Amniotic stem cell (primary cell): ENCODE measurements at regions not wholly inside any gene's neighbourhood (a gene's known extent, or its start where the extent isn't known, plus 50 kb on each side); places are given as distances from the start of the nearest gene placed in this dataset.
"Not testable (repeated sequence)": the region's sequence is repeated elsewhere in the genome, so short reads cannot be mapped to it uniquely, and the experiment has no call there.

ENCODE experiments used
- DNase-seq: peaks from one replicate; lab custom pipeline; 2025; lab: John Stamatoyannopoulos, UW

DNA sequence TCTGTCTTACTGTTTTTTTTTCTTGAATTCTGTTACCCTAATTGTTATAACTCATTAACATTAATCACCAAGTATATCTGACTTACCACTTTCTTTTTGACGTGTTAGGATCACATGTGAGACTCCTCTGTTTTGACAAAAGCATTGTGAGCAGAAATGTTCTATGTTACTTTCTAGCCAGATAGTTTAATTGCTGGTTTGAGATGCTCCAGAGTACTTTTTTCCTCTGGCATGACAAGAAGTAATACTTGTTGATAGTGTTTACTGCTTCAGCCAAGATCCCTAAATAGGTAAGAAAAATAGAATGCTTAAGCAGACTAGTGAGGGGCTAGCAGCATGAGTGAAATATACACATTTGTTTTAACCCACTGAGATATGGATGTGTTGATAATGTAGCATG lies 303.9 kb upstream of the PABPC4L start:
- no peak for DNase-seq

DNA sequence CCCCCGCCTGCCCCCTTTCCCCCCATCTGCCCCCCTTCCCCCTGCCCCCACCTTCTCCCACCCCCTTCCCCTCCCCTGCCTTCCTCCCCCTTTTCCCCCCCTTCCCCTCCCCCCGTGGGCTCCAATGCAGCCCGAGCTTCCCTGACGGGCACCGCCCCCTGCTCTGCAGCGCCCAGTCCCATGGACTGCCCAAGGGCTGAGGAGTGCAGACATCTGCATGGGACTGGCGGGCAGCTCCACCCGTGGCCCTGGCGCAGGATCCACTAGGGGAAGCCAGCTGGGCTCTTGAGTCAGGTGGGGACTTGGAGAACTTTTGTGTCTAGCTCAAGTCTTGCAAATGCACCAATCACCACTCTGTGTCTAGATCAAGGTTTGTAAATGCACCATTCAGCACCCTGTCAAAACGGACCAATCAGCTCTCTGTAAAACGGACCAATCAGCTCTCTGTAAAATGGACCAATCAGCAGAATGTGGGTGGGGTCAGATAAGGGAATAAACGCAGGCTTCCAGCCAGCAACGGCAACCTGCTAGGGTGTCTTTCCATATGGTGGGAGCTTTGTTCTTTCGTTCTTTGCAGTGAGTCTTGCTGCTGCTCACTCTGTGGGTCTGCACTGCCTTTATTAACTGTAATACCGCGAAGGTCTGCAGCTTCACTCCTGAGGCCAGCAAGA lies 300.5 kb upstream of the PABPC4L start:
- no peak for DNase-seq

DNA sequence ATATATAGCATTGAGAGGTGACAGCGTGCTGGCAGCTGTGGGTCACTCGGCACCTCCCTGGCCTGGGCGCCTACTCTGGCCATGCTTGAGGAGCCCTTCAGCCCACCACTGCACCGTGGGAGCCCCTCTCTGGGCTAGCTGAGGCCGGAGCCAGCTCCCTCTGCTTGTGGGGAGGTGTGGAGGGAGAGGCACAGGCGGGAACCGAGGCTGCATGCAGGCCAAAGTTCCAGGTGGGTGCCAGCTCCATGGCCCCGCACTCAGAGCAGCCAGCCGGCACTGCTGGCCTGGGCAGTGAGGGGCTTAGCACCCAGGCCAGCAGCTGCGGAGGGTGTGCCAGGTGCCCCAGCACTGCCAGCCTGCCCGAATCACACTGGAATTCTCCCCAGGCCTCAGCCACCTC lies 299.9 kb upstream of the PABPC4L start:
- not testable (repeated sequence) for DNase-seq

DNA sequence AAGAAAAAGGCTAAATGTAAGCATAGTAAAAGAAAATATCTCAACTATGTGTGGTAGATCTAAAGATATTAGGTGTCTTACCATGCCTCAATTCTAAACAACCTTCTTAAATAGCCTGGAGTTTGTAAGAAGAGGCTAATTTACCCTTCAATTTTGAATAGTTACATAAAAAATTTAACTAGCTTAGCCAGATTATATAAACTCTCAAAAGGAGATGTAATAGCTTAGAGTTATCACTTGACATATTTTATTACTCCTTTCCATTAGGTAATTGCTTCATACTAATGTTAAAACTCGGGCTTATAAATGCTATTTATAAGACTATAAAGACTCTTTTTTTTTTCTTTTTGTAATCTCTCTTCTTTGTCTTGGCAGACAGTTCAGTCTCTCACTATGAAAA lies 297.5 kb upstream of the PABPC4L start:
- no peak for DNase-seq

DNA sequence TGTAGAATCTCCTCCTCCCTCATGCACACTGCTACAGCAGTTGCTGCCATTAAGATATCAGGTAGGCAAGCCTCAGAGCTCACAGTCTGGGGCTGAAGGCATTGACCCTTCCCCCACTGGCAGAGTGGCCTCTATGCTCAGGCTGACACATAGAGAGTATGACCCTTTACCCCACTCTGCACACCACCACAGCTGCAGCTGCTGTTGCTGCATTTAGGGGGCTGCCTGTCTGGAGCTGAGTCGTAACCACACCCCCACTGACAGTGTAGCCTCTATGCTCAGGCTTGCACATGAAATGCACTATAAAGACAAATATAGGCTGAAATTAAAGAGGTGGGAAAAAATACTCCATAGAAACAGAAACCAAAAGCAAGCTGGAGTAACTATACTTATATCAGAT lies 289.3 kb upstream of the PABPC4L start:
- no peak for DNase-seq

DNA sequence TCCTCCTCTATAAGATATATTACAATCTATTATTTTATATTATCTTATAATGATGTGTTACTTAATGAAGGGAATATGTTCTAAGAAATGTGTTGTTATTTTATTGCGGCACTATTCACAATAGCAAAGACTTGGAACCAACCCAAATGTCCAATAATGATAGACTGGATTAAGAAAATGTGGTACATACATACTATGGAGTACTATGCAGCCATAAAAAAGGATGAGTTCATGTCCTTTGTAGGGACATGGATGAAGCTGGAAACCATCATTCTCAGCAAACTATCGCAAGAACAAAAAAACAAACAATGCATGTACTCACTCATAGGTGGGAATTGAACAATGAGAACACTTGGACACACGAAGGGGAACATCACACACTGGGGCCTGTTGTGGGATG lies 281.9 kb upstream of the PABPC4L start:
- DNase-seq: not testable (repeated sequence)

DNA sequence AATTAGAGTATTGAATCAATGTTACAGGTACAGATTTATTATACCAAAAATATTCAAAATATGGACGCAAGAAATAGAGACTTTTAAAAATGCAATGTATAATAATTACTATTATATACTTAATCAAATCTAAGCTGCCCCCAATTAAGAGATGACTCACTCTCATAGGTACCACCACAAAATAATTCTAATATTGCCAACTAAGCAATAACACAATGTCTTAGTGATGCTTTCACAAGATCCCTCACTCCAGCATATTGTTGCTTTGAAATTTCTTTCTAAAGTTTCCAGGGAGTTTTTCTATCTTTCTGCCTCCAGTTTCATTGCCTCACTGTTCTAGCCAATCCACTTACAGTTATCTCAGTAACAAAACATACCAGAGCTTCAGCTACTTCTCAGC lies 270.0 kb upstream of the PABPC4L start:
- no peak for DNase-seq

DNA sequence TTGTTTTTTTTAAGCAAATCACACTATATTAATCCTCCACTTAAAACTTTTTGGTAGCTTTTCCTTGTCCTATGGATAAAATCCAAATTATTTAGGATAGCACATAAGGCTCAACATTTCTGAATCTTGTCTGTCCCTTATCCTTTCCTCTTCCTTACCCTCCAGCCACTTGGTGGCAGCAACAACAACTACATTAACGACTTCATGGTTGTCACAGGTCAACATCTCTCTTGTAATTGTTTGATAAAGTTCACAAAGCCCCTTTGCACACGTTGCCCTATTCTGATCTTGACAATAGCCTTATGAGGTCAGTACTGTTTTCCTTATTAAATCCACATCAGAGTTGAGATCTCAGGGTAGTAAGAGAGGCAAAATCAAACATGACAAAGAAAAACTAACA lies 269.0 kb upstream of the PABPC4L start:
- DNase-seq: no peak

DNA sequence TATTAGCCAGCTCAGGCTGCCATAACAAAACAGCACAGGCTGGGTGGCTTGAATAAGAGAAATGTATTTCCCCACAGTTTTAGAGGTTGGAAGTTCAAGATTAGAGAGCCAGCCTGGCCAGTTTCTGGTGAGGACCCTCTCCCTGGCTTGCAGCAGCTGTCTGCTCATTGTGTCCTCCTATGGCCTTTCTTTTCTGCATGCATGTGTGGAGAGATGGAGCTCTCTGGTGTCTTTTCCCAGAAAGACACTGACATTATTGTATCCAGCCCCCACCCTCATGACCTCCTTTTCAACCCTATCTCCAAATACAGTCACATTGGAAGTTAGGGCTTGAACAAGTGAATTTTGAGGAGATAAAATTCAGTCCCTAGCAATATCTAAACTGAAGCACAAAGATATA lies 263.8 kb upstream of the PABPC4L start:
- no peak for DNase-seq

DNA sequence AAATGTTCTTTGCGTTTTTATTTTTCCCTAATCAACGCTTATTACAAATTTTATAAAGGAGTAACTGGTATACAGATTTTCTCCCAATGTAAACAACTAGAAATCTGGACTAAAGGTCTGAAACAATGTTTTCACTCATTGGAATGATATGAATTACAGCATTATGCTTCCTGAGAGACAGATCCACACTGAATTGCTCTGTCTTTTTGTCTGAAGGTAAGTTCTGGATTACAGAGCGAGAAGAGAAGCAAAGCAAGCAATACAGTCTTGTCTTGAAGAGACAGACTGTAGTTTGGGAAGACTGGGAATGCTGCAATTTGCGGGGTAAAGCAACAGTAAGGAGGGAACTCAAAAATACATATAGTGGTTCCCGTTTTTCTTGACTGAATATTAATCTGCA lies 262.2 kb upstream of the PABPC4L start:
- no peak for DNase-seq

DNA sequence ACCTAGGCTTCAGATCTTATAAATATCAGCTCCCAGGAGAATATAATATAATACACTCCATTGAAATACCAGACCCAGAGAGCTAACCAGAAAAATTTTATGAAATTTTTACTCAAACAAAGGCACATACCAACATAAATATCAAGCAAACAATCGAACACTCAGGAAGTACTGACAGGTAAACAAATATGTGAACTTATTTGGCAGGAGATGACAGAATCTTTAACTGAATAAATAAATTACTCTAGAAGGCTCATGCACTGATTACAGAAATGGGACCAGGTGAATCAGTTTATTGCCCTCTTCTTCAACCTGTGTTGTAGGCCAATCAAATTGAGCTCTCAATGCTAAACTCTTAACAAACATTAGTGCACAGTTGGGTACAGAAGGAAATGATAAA lies 225.2 kb upstream of the PABPC4L start:
- no peak for DNase-seq

DNA sequence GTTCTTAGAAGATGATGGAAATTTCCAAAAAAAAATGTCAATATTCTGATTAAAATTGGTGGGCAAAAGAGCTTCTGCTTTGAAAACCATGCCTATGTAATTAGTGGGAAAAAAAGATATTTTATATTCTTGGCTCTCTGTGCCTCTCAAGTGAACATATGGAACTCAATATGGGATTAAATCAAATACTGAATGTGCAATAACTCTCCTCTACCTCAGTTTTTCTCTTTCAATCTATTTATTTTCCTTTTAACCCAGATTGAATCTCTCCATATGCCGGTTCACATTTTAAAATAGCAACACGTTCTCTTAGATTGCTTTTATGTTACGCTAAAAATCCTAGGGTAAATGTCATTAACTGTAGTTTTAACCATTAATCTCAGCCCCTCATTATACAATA lies 224.2 kb upstream of the PABPC4L start:
- DNase-seq: no peak

DNA sequence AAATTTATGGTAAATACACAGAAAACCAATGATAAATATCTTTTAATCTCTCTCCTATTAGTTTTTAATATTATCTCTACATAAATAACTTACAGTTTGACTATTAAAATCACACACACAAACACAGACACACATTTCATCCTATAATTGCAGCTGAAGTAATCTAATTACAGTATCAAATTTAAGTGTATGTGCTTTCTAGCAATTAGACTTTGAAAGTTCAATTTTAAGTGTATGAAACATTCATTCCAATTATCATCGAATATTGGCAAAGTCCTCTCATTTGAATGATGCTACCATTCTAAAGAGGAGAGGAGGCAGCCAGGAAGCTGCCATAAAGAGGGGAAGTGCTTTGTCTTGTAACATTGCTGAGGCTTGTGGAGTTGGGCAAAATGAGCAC lies 221.2 kb upstream of the PABPC4L start:
- DNase-seq: no peak

DNA sequence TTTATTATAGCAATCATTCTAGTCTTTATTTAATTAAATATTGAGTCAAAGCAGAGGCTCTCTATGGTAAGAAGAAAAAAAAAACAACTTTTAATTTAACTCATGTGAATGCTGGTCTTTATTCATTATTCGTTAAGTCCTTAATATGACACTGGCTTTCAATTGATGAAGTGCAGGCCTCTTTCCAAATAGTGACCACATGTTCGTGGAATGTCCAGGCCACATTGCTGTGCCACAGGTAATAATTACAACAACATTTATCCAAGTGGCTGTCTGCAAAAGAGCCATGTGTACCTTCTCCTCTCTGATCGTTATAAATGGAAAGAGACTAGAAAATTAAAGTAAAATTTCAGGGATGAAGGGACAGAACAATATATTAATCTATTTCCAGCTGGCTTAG lies 220.1 kb upstream of the PABPC4L start:
- no peak for DNase-seq

DNA sequence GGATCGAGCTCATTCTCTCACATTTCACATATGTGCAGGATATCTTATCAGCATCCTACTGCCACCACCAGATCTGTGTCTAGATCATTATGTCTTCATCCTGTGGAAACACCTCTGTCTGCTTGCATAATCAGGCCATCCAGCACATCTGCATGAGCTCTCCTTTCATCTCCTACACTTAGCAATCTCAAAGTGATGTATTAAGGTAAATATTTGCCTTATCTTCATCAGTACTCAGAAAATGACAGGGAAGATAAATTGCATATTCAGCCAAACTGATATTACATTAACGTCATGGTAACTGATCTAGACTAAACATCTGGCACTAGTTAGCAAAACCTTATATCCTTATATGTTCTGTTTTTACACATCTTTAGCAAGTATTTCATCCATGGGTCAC lies 207.3 kb upstream of the PABPC4L start:
- DNase-seq: no peak

DNA sequence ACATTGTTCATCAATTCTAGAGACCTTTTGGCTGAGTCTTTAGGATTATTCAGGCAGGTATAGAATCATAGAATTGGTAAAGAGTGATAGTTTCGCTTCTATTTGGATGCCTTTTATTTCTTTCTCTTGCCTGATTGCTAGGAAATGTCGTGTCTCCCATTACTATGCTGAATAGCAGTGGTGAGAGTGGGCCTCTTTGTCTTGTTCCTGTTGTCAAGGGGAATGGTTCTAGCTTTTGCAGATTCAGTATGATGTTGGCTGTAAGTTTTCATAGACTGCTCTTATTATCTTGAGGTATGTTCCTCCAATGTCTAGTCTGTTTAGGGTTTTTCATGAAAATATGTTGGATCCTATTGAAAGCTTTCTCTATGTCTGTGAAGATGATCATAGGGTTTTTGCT lies 200.2 kb upstream of the PABPC4L start:
- DNase-seq: no peak

DNA sequence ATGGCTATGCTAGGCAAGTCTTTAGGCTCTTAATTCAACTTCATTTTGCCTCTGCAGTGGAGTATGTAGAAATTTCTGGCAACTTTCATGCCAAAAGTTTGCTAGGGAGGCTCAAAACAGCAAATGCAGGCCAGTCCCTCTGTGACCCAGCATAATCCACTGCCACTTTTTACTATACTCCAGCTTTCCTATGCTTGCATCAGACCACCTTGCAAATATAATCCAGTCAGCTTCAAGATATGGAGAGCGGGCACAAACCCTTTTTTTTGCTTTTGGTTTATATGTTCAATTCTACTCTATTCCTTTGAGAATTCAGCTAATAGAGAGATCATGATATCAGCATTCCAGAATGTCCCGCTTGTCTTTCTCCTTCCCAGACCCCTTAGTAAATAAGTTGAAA lies 192.0 kb upstream of the PABPC4L start:
- no peak for DNase-seq

DNA sequence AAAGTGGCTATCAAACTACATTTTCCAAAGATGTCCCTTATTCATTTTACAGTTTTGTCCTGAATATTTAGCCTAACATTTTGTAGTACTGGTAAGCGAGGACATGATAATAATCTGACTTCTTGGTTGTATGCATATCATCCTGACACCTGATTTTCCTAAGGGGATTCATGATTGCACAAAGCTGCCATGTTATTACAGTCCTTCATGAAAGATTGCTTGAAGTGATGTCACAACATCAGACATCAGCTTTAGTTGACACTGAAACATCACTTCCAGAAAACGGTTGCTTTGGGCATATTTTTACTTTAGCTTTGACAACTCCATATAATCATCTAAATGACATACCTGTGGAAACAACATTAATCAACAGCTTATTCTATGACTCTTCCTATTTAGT lies 188.7 kb upstream of the PABPC4L start:
- no peak for DNase-seq

DNA sequence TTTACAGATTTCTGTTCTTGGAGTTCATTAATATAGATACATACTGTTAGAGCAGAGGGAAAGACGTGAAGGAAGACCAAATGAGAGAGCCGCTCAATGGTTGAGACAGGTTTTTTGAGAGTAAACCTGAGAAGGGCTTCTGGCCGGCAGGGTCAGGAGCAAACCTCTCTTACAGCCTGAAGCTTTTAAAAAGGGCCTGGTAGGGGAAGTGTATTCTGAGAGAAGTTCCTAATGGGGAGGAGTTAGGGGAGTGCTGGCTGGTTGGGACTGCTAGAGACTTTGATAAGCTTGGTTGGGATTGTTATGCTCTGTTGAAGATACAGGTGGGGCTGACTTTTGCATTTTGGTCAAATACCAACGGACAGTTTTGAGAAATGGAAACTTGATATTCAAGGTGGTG lies 186.8 kb upstream of the PABPC4L start:
- DNase-seq: no peak

DNA sequence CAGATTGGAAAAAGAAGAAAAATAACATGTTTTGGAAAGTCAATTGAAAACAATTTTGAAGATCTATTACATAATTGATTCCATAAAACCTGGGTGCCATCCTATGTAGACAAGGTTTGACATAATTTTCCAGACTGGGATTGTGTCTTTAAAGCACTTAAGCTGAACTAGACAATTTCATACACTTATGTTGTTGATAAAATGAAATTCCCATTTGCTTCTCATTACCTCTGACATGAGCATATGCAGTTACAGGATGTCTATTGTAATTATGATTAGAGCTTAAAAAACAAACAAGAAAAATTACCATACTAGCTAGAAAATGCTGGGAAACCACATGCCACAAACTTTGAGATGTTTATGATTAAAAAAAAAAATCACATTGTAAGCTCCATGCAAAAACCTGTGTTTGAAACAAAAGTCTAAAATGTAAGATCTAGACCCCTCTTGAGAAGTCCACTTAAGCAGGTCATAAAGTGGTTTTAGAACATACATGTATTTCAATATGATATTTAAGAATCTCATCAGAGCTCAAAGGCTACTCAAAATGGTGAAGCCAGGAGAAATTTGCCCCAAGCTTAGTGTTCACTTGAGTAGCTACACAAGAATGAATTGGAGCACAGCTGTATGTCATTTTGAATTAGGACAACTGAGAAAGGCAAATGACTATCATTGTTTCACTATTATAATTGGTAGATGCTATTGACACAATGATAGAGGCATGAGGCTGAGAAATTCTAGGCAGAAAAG lies 181.1 kb upstream of the PABPC4L start:
- no peak for DNase-seq

DNA sequence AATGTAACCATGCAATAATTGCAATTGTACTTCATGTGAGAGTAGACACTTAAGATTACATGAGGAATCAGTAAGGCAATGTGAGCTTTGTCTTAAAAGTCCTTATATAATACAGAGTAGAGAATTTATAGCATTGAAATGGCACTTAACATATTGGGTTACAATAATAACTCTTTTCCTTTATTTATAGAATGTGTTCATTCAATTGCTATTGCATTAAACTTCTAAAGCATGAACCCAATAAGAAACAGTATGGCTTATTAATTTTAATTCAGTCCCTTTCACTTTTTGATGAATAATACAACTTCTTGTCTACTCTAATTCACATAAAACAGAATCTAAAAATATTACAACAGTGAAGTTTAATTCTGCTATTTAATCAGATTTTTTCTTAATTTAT lies 174.2 kb upstream of the PABPC4L start:
- no peak for DNase-seq

DNA sequence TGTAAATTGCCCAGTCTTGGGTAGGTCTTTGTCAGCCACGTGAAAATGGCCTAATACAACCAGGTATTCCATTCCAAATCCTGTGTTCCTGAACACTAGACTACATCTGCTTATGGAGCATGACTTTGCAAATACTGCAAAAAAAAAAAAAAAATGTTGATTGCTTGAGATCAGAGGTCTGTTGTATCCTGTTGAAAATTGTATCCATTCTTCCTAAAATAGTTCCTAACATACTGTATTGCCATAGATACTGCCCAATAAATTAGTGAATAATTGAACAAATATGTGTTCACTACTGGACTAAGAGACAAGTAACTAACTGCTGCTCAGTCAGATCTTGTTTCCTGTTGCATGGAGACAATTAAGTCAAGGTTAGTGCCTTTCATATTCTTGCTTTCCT lies 164.3 kb upstream of the PABPC4L start:
- no peak for DNase-seq

DNA sequence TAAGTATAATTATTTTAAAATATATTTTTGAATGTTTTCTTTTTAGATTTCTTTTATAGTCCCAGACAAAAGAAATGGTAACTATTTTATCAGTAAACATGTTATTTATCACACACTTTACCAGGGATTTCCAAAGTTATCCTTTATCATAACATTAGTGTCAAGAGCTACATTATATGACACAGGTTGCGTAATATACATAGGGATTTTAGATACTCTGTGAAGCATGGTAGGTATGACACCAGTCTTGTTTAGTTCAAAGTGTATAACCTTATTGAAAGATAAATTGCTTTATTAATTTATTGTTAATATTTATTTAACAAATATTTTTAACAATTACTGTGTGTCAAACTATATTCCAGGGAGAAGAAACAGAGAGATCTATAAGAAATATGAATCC lies 163.3 kb upstream of the PABPC4L start:
- DNase-seq: no peak

DNA sequence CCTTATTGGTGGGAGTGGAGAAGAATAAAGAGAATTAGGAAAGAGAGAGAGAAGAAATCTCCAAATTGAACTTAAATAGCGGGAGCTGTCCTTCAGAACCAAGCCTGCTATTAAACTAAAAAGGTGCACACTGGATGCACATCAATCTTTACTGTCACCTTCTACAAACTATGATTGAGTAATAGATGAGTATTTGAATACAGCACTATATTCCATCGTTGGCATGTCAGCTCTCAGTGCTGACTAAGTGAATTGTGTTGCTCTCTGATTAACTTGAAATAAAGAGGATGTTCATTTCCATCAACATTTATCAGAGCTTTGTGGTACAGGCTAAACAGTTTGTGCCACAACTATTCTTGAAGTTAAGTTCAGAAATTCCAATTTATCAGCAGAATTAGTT lies 143.7 kb upstream of the PABPC4L start:
- DNase-seq: no peak
